Cardiac muscle cell (in vitro differentiated cells and primary cell): ENCODE measurements at regions not wholly inside any gene's neighbourhood (a gene's known extent, or its start where the extent isn't known, plus 50 kb on each side); places are given as distances from the start of the nearest gene placed in this dataset.
A peak's percentile ranks its signal among the peaks of the same experiment; 100 is the strongest.

Source experiments
- DNase-seq, 2 donors: peaks; one replicate each; pipeline versions ENCODE4 v3.0.0 to v3.0.0-alpha.2; 2010 to 2017; ENCODE audit warnings: low read depth in 1 of 2, low spot score in 1 of 2
- H3K27ac ChIP-seq: fragments of 200-600 bp; sonication (generic); 2 replicates; pipeline ENCODE4 v1.5.1; 2016
- H3K27me3 ChIP-seq: fragments of 200-600 bp; sonication (generic); 2 replicates; pipeline ENCODE4 v1.6.0; 2016; ENCODE audit warnings: control low read depth
- H3K36me3 ChIP-seq: fragments of 200-600 bp; sonication (generic); 2 replicates; pipeline ENCODE4 v1.5.1; 2016; ENCODE audit warnings: control low read depth
- H3K4me1 ChIP-seq: fragments of 200-600 bp; sonication (generic); 2 replicates; pipeline ENCODE4 v1.8.1; 2017; ENCODE audit warnings: low read depth, mild to moderate bottlenecking, mixed run types
- H3K4me3 ChIP-seq: fragments of 200-600 bp; sonication (generic); 2 replicates; pipeline ENCODE4 v1.5.1; 2016; ENCODE audit warnings: mild to moderate bottlenecking
- H3K9me3 ChIP-seq: fragments of 200-600 bp; sonication (generic); 2 replicates; pipeline ENCODE4 v1.5.1; 2017; ENCODE audit warnings: low read depth, mild to moderate bottlenecking, control low read depth
- CTCF ChIP-seq: IDR thresholded peaks from 2 replicates; pipeline ENCODE4 v1.5.1; 2012; ENCODE audit warnings: low read depth, mild to moderate bottlenecking, low read length

GRCh38 chr1:29454616-29455380 is 218.5 kb downstream of the PTPRU start:
- Histone ChIP-seq H3K9me3 (no peaks in the 10 kb centered on the region), H3K4me1 (no peaks in the 10 kb centered on the region), H3K36me3 (no peaks in the 10 kb centered on the region), H3K27ac (no peak overlapping the region), H3K27me3 (no peaks in the 10 kb centered on the region), H3K4me3 (no peak overlapping the region)
- TF ChIP-seq CTCF: no peak
- no peak for DNase-seq

GRCh38 chr1:29453502-29454240 is 217.3 kb downstream of the PTPRU start:
- DNase-seq: peak; percentile 67 to 81
- Histone ChIP-seq H3K9me3 (no peaks in the 10 kb centered on the region), H3K4me1 (no peaks in the 10 kb centered on the region), H3K27ac (no peak overlapping the region), H3K27me3 (no peaks in the 10 kb centered on the region), H3K4me3 (no peak overlapping the region), H3K36me3 (no peaks in the 10 kb centered on the region)
- TF ChIP-seq CTCF: peak; percentile 42

- Histone ChIP-seq H3K4me1 (no peaks in the 10 kb centered on the region), H3K4me3 (no peak overlapping the region), H3K9me3 (no peaks in the 10 kb centered on the region), H3K27ac (no peak overlapping the region), H3K27me3 (no peaks in the 10 kb centered on the region), H3K36me3 (no peaks in the 10 kb centered on the region)
- no peak for TF ChIP-seq CTCF
- no peak for DNase-seq
Measured at GRCh38 chr1:29452463-29453230, 216.3 kb downstream of the PTPRU start.

- H3K4me1 ChIP-seq: no peaks in the 10 kb centered on the region
- H3K4me3 ChIP-seq: no peak overlapping the region
- H3K9me3 ChIP-seq: no peaks in the 10 kb centered on the region
- no peak for DNase-seq
- no peak overlapping the region for H3K27ac ChIP-seq
- H3K36me3 ChIP-seq: no peaks in the 10 kb centered on the region
- TF ChIP-seq CTCF: no peak
- H3K27me3 ChIP-seq: no peaks in the 10 kb centered on the region
Measured at GRCh38 chr1:29451368-29451892, 215.1 kb downstream of the PTPRU start.

DNA sequence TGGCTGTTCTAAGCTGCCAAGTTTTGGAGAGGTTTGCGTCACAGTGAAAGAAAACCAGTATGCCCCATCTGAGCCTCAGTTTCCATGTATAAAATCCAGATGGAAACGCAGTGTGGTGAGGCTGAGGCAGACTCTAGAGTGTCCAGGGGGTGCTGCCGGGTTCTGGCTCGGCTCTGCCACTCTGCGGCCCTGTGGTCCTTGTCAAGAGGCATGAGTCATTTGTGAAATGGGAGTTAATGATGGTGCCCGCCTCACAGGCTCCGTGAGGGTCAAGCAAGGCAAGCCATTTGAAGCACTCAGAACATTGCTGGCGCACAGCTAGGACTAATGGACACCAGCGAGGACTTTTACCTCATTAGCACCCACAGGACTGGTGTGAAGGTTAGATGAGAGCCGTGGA is 214.3 kb downstream of the PTPRU start:
- H3K4me1 ChIP-seq: no peaks in the 10 kb centered on the region
- no peak for DNase-seq
- no peak for TF ChIP-seq CTCF
- H3K9me3 ChIP-seq: no peaks in the 10 kb centered on the region
- H3K27me3 ChIP-seq: no peaks in the 10 kb centered on the region
- no peak overlapping the region for H3K4me3 ChIP-seq
- H3K36me3 ChIP-seq: no peaks in the 10 kb centered on the region
- no peak overlapping the region for H3K27ac ChIP-seq
